Liver (tissue), 8 donors: ENCODE measurements at regions not wholly inside any gene's neighbourhood (a gene's known extent, or its start where the extent isn't known, plus 50 kb on each side); places are given as distances from the start of the nearest gene placed in this dataset.
A peak's percentile ranks its signal among the peaks of the same experiment; 100 is the strongest.

Source experiments
- DNase-seq: peaks from one replicate; pipeline ENCODE4 v3.0.0-alpha.2; 2017; ENCODE audit warnings: low spot score
- H3K27ac ChIP-seq, 2 donors: one replicate each; pipeline ENCODE4 v1.7.0; 2013; ENCODE audit warnings: inconsistent platforms in 2 of 2, low read length in 2 of 2, control low read depth in 1 of 2, low read depth in 1 of 2, mild to moderate bottlenecking in 1 of 2
- H3K27me3 ChIP-seq, 4 donors: one replicate each; pipeline versions ENCODE4 v1.6.1 to v1.7.0; 2013; ENCODE audit warnings: low read length in 3 of 4, inconsistent platforms in 1 of 4, mild to moderate bottlenecking in 1 of 4, moderate library complexity in 1 of 4; ENCODE audit not compliant: control insufficient read depth in 4 of 4, insufficient read depth in 4 of 4
- H3K36me3 ChIP-seq, 4 donors: one replicate each; pipeline versions ENCODE4 v1.6.1 to v1.7.0; 2013; ENCODE audit warnings: low read length in 3 of 4, mild to moderate bottlenecking in 3 of 4, low read depth in 1 of 4, moderate library complexity in 1 of 4; ENCODE audit not compliant: control insufficient read depth in 4 of 4, insufficient read depth in 3 of 4
- H3K4me1 ChIP-seq, 4 donors: one replicate each; pipeline versions ENCODE4 v1.6.1 to v1.7.0; 2013; ENCODE audit warnings: low read length in 3 of 4, mild to moderate bottlenecking in 3 of 4, moderate library complexity in 1 of 4; ENCODE audit not compliant: control insufficient read depth in 4 of 4, insufficient read depth in 4 of 4
- H3K4me3 ChIP-seq, 3 donors: one replicate each; pipeline versions ENCODE4 v1.6.1 to v1.7.0; 2013; ENCODE audit warnings: low read length in 3 of 3, control low read depth in 1 of 3, low read depth in 1 of 3, mild to moderate bottlenecking in 1 of 3
- H3K9ac ChIP-seq, 2 donors: one replicate each; pipeline ENCODE4 v1.7.0; 2013; ENCODE audit warnings: low read length in 2 of 2, mild to moderate bottlenecking in 2 of 2, moderate library complexity in 2 of 2, control low read depth in 1 of 2, low read depth in 1 of 2
- H3K9me3 ChIP-seq, 4 donors: one replicate each; pipeline versions ENCODE4 v1.6.1 to v1.7.0; 2013; ENCODE audit warnings: low read length in 3 of 4; ENCODE audit not compliant: control insufficient read depth in 4 of 4
- EGR1 ChIP-seq, 2 donors: IDR thresholded peaks; 2 replicates each; pipeline ENCODE4 v1.6.1; 2016 to 2018; ENCODE audit warnings: antibody characterized with exemption in 2 of 2, low read depth in 2 of 2
- FOXA1 ChIP-seq: IDR thresholded peaks from 2 replicates; pipeline ENCODE4 v1.6.1; 2016; ENCODE audit warnings: antibody characterized with exemption
- FOXA2 ChIP-seq: IDR thresholded peaks from 2 replicates; pipeline ENCODE4 v1.6.1; 2016; ENCODE audit warnings: antibody characterized with exemption
- GABPA ChIP-seq, 2 donors: IDR thresholded peaks in 1 of 2; conservative IDR thresholded peaks in 1 of 2; 2 replicates each; pipeline ENCODE4 v1.6.1; 2016; ENCODE audit warnings: antibody characterized with exemption in 2 of 2, mild to moderate bottlenecking in 1 of 2, moderate library complexity in 1 of 2
- HNF4A ChIP-seq, 2 donors: conservative IDR thresholded peaks; 2 replicates each; pipeline ENCODE4 v1.6.1; 2016; ENCODE audit warnings: antibody characterized with exemption in 2 of 2, mild to moderate bottlenecking in 2 of 2
- HNF4G ChIP-seq: IDR thresholded peaks from 2 replicates; pipeline ENCODE4 v1.6.1; 2016; ENCODE audit warnings: antibody characterized with exemption
- JUND ChIP-seq, 2 donors: IDR thresholded peaks; 2 replicates each; pipeline ENCODE4 v1.6.1; 2016; ENCODE audit warnings: antibody characterized with exemption in 2 of 2
- RAD21 ChIP-seq, 2 donors: IDR thresholded peaks; 2 replicates each; pipeline ENCODE4 v1.6.1; 2016; ENCODE audit warnings: antibody characterized with exemption in 2 of 2, mild to moderate bottlenecking in 2 of 2
- REST ChIP-seq: IDR thresholded peaks from 2 replicates; pipeline ENCODE4 v1.6.1; 2016; ENCODE audit warnings: antibody characterized with exemption, mild to moderate bottlenecking
- RXRA ChIP-seq, 2 donors: IDR thresholded peaks; 2 replicates each; pipeline ENCODE4 v1.6.1; 2017 to 2018; ENCODE audit warnings: antibody characterized with exemption in 2 of 2, mild to moderate bottlenecking in 1 of 2
- SP1 ChIP-seq: IDR thresholded peaks from 2 replicates; pipeline ENCODE4 v1.6.1; 2018; ENCODE audit warnings: antibody characterized with exemption, mild to moderate bottlenecking
- TAF1 ChIP-seq: conservative IDR thresholded peaks from 2 replicates; pipeline ENCODE4 v1.6.1; 2016; ENCODE audit warnings: antibody characterized with exemption, mild to moderate bottlenecking
- YY1 ChIP-seq: IDR thresholded peaks from 2 replicates; pipeline ENCODE4 v1.6.1; 2016; ENCODE audit warnings: antibody characterized with exemption, mild to moderate bottlenecking
- WGBS: extraction: QIAGEN DNeasy Blood & Tissue Kit; methylation state at CpG from one replicate; pipeline ENCODE4 v1.1.7; 2013; 5-methylcytosine and 5-hydroxymethylcytosine counted together
- TF ChIP-seq, protein P1 (sequence below): IDR thresholded peaks from 2 replicates; pipeline ENCODE4 v1.6.1; 2016; ENCODE audit warnings: antibody characterized with exemption
- TF ChIP-seq, protein P2 (sequence below): fragments of 150-350 bp; IDR thresholded peaks from 2 replicates; pipeline ENCODE4 v1.5.1; 2017; ENCODE audit warnings: improper control_type of control experiment, low read depth, low read length; ENCODE audit not compliant: missing input control
- TF ChIP-seq, protein P3 (sequence below): IDR thresholded peaks from 2 replicates; pipeline ENCODE4 v1.6.1; 2016; ENCODE audit warnings: antibody characterized with exemption
- donor health status: healthy.
- donor health status: healthy.
- donor health status: healthy.
- donor health status: healthy.
- donor health status: healthy.

- no peak for DNase-seq
- 70% methylated on average over 4 of the region's 4 CpGs for WGBS
- peak in 1 of 2 donors; percentile 30 for TF ChIP-seq JUND (IDR thresholded peaks at IDR 0.05)
- TF ChIP-seq, protein P1, sequence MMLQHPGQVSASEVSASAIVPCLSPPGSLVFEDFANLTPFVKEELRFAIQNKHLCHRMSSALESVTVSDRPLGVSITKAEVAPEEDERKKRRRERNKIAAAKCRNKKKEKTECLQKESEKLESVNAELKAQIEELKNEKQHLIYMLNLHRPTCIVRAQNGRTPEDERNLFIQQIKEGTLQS: no peak
- Histone ChIP-seq H3K27ac (no peak overlapping the region), H3K36me3 (no peaks in the 10 kb centered on the region), H3K4me3 (no peak overlapping the region), H3K27me3 (no peaks in the 10 kb centered on the region), H3K9me3 (peaks cover 0 to 3% (median 0%) of the 10 kb centered on the region in 4 donors), H3K4me1 (no peaks in the 10 kb centered on the region), H3K9ac (no peak overlapping the region)
Measured at GRCh38 chr13:42377640-42378382, 105.9 kb downstream of the AKAP11 start.

DNA sequence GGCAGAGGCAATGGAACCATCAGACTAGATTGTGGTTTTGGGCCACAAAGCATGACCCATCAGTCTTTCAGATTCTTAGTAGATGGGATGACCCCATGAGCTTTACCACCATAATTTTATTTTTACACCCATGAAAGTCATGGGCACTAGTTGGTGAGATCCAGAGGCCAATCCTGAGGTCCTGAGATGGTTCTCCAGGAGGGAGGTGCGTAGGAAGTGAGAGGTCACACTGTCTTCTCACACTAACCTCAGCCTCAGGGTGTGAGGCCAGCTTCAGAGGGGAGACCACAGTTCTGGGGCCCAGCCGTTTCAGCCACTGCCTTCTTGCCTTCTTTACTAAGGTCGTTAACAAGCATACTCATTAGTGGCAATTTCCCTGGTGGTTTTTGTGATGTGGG lies 106.4 kb downstream of the AKAP11 start:
- no peak for DNase-seq
- Histone ChIP-seq H3K27me3 (no peaks in the 10 kb centered on the region), H3K4me1 (no peaks in the 10 kb centered on the region), H3K9ac (no peak overlapping the region), H3K27ac (no peak overlapping the region), H3K9me3 (peaks cover 0 to 3% (median 0%) of the 10 kb centered on the region in 4 donors), H3K36me3 (no peaks in the 10 kb centered on the region), H3K4me3 (no peak overlapping the region)
- TF ChIP-seq JUND (IDR thresholded peaks at IDR 0.05): no peak
- no peak for TF ChIP-seq RAD21 (IDR thresholded peaks at IDR 0.05)
- no peak for TF ChIP-seq FOXA1
- no peak for TF ChIP-seq FOXA2
- TF ChIP-seq HNF4G: no peak
- TF ChIP-seq, protein P2, sequence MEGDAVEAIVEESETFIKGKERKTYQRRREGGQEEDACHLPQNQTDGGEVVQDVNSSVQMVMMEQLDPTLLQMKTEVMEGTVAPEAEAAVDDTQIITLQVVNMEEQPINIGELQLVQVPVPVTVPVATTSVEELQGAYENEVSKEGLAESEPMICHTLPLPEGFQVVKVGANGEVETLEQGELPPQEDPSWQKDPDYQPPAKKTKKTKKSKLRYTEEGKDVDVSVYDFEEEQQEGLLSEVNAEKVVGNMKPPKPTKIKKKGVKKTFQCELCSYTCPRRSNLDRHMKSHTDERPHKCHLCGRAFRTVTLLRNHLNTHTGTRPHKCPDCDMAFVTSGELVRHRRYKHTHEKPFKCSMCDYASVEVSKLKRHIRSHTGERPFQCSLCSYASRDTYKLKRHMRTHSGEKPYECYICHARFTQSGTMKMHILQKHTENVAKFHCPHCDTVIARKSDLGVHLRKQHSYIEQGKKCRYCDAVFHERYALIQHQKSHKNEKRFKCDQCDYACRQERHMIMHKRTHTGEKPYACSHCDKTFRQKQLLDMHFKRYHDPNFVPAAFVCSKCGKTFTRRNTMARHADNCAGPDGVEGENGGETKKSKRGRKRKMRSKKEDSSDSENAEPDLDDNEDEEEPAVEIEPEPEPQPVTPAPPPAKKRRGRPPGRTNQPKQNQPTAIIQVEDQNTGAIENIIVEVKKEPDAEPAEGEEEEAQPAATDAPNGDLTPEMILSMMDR: no peak
- 83% methylated on average over 3 of the region's 3 CpGs for WGBS

DNA sequence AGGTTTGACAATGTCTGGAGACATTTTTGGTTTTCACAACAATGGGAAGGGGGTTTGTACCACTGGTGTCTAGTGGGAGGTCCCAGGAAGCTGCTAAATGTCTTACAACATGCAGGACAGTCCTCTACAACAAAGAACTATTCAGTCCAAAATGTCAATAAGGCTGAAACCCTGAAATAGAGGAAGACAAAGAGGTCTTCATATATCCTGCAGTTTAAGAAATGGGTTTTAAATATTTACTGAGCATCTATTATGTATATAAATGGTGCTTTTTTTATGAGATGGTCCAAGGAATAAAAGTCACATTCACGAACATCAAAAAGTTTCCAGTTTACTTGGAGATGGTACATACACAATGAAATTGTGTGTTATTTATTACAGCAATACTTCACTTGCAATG lies 107.3 kb downstream of the AKAP11 start:
- no peak overlapping the region for H3K4me3 ChIP-seq
- H3K4me1 ChIP-seq: no peaks in the 10 kb centered on the region
- no peaks in the 10 kb centered on the region for H3K36me3 ChIP-seq
- H3K9ac ChIP-seq: no peak overlapping the region
- H3K27ac ChIP-seq: no peak overlapping the region
- peaks cover 0 to 3% (median 0%) of the 10 kb centered on the region in 4 donors for H3K9me3 ChIP-seq
- no peaks in the 10 kb centered on the region for H3K27me3 ChIP-seq
- DNase-seq: no peak
- WGBS: 95% methylated on average over 1 of the region's 1 CpG
- no peak for TF ChIP-seq FOXA2
- TF ChIP-seq EGR1 (IDR thresholded peaks at IDR 0.05; ENCODE audit: low read depth in 2 of 2): no peak
- TF ChIP-seq FOXA1: no peak
- TF ChIP-seq, protein P3, sequence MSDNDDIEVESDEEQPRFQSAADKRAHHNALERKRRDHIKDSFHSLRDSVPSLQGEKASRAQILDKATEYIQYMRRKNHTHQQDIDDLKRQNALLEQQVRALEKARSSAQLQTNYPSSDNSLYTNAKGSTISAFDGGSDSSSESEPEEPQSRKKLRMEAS: no peak
- TF ChIP-seq, protein P2: no peak
- no peak for TF ChIP-seq YY1
- no peak for TF ChIP-seq TAF1
- no peak for TF ChIP-seq GABPA (IDR thresholded peaks at IDR 0.05 in 1 of 2, conservative IDR thresholded peaks at IDR 0.05 in 1 of 2)
- no peak for TF ChIP-seq RAD21 (IDR thresholded peaks at IDR 0.05)
- TF ChIP-seq SP1: no peak
- TF ChIP-seq RXRA (IDR thresholded peaks at IDR 0.05): no peak
- no peak for TF ChIP-seq HNF4A (conservative IDR thresholded peaks at IDR 0.05)
- TF ChIP-seq, protein P1: no peak
- TF ChIP-seq JUND (IDR thresholded peaks at IDR 0.05): no peak
- no peak for TF ChIP-seq REST
